HEK293 (cell line): ENCODE measurements at regions not wholly inside any gene's neighbourhood (a gene's known extent, or its start where the extent isn't known, plus 50 kb on each side); places are given as distances from the start of the nearest gene placed in this dataset.

Experiments used
- CTCF ChIA-PET: fragments of 350-600 bp; formaldehyde crosslinking; extraction: SDS; loops from one replicate; lab custom pipeline; 2021; ENCODE audit warnings: antibody characterized with exemption; lab: Yijun Ruan, JAX
- POLR2A ChIA-PET: fragments of 300-600 bp; formaldehyde crosslinking; extraction: SDS; loops from one replicate; lab custom pipeline; 2020; ENCODE audit warnings: antibody characterized with exemption, inconsistent platforms; lab: Yijun Ruan, JAX
- H3K27ac ChIP-seq: fragments of 200-500 bp; sonication (Bioruptor generic); 2 replicates; pipeline ENCODE4 v1.5.1; 2014; ENCODE audit warnings: low read depth, low read length, control low read depth, inconsistent platforms; ENCODE audit errors: extremely low read depth
- H3K36me3 ChIP-seq, 2 experiments: fragments of 200-500 bp in 1 of 2; sonication (Bioruptor generic) in 1 of 2; 1 replicate in 1 of 2; 2 replicates in 1 of 2; pipeline ENCODE4 v1.5.1; 2014 to 2017; ENCODE audit warnings: inconsistent platforms in 2 of 2, low read length in 2 of 2; ENCODE audit not compliant: control insufficient read depth in 2 of 2, insufficient read depth in 1 of 2
- H3K4me1 ChIP-seq: fragments of 200-500 bp; sonication (Bioruptor generic); 2 replicates; pipeline ENCODE4 v1.5.1; 2014; ENCODE audit warnings: mild to moderate bottlenecking, low read length, inconsistent platforms; ENCODE audit not compliant: control insufficient read depth, insufficient read depth
- H3K4me3 ChIP-seq: 2 replicates; pipeline ENCODE4 v1.5.1; 2011; ENCODE audit warnings: low read depth, mild to moderate bottlenecking, control low read depth, low read length, moderate library complexity
- H3K9me3 ChIP-seq: fragments of 200-500 bp; sonication (Bioruptor generic); 2 replicates; pipeline ENCODE4 v1.5.1; 2014; ENCODE audit warnings: low read depth, low read length, inconsistent platforms; ENCODE audit not compliant: control insufficient read depth, insufficient read depth
- KLF10 ChIP-seq: fragments of 450-650 bp; IDR thresholded peaks from 2 replicates; pipeline ENCODE4 v1.5.1; 2018; ENCODE audit warnings: missing biosample characterization, mild to moderate bottlenecking, missing genetic modification characterization
- KLF7 ChIP-seq: fragments of 450-650 bp; formaldehyde crosslinking; IDR thresholded peaks from 2 replicates; pipeline ENCODE4 v1.5.1; 2016; ENCODE audit warnings: missing biosample characterization, missing genetic modification characterization, borderline replicate concordance
- PRDM6 ChIP-seq: fragments of 450-650 bp; formaldehyde crosslinking; IDR thresholded peaks from 2 replicates; pipeline ENCODE4 v1.5.1; 2017; ENCODE audit warnings: missing biosample characterization, missing genetic modification characterization
- SP2 ChIP-seq: fragments of 450-650 bp; formaldehyde crosslinking; IDR thresholded peaks from 2 replicates; pipeline ENCODE4 v1.5.1; 2016; ENCODE audit warnings: missing biosample characterization, missing genetic modification characterization
- TSHZ1 ChIP-seq: fragments of 450-650 bp; formaldehyde crosslinking; IDR thresholded peaks from 2 replicates; pipeline ENCODE4 v1.5.1; 2016; ENCODE audit warnings: missing biosample characterization, missing genetic modification characterization, borderline replicate concordance
- ZFP41 ChIP-seq: fragments of 450-650 bp; formaldehyde crosslinking; IDR thresholded peaks from 2 replicates; pipeline ENCODE4 v1.5.1; 2016; ENCODE audit warnings: missing biosample characterization, missing genetic modification characterization, borderline replicate concordance
- ZNF221 ChIP-seq: fragments of 450-650 bp; formaldehyde crosslinking; IDR thresholded peaks from 2 replicates; pipeline ENCODE4 v1.5.1; 2017; ENCODE audit warnings: missing biosample characterization, missing genetic modification characterization, borderline replicate concordance
- ZNF239 ChIP-seq: fragments of 450-650 bp; formaldehyde crosslinking; IDR thresholded peaks from 2 replicates; pipeline ENCODE4 v1.5.1; 2016; ENCODE audit warnings: missing biosample characterization, missing genetic modification characterization
- ZNF280D ChIP-seq: fragments of 450-650 bp; formaldehyde crosslinking; IDR thresholded peaks from 2 replicates; pipeline ENCODE4 v1.5.1; 2016; ENCODE audit warnings: missing biosample characterization, missing genetic modification characterization
- ZNF335 ChIP-seq: fragments of 450-650 bp; formaldehyde crosslinking; conservative IDR thresholded peaks from 2 replicates; pipeline ENCODE4 v1.5.1; 2016; ENCODE audit warnings: missing biosample characterization, missing genetic modification characterization
- ZNF423 ChIP-seq: fragments of 450-650 bp; formaldehyde crosslinking; IDR thresholded peaks from 2 replicates; pipeline ENCODE4 v1.5.1; 2016; ENCODE audit warnings: missing biosample characterization, missing genetic modification characterization
- ZNF510 ChIP-seq: fragments of 450-650 bp; formaldehyde crosslinking; IDR thresholded peaks from 2 replicates; pipeline ENCODE4 v1.5.1; 2018; ENCODE audit warnings: mild to moderate bottlenecking, missing genetic modification characterization, missing biosample characterization; ENCODE audit not compliant: insufficient replicate concordance
- ZNF544 ChIP-seq: fragments of 450-650 bp; formaldehyde crosslinking; IDR thresholded peaks from 2 replicates; pipeline ENCODE4 v1.5.0; 2017; ENCODE audit warnings: missing biosample characterization, missing genetic modification characterization
- ZNF548 ChIP-seq: fragments of 450-650 bp; formaldehyde crosslinking; IDR thresholded peaks from 2 replicates; pipeline ENCODE4 v1.5.1; 2016; ENCODE audit warnings: missing biosample characterization, missing genetic modification characterization
- ZNF585B ChIP-seq: fragments of 450-650 bp; formaldehyde crosslinking; IDR thresholded peaks from 2 replicates; pipeline ENCODE4 v1.5.1; 2016; ENCODE audit warnings: missing biosample characterization, missing genetic modification characterization
- ZNF645 ChIP-seq: fragments of 450-650 bp; formaldehyde crosslinking; IDR thresholded peaks from 2 replicates; pipeline ENCODE4; 2016; ENCODE audit warnings: missing biosample characterization, missing genetic modification characterization
- ZNF692 ChIP-seq: fragments of 450-650 bp; formaldehyde crosslinking; IDR thresholded peaks from 2 replicates; pipeline ENCODE4 v1.5.1; 2016; ENCODE audit warnings: missing biosample characterization, missing genetic modification characterization

GRCh38 chr13:32932376-32932775 lies 83.8 kb upstream of the KL start:
- Histone ChIP-seq H3K36me3 (no peaks in the 10 kb centered on the region), H3K4me3 (no peak overlapping the region), H3K27ac (no peak overlapping the region), H3K4me1 (no peaks in the 10 kb centered on the region), H3K9me3 (no peaks in the 10 kb centered on the region)
- ChIA-PET POLR2A (no interaction called here), CTCF (no interaction called here)
- TF ChIP-seq PRDM6 (tag by site-specific recombination), result no peak
- no peak for TF ChIP-seq TSHZ1
- no peak for TF ChIP-seq ZNF692 (tag by site-specific recombination)
- TF ChIP-seq ZNF544 (tag by site-specific recombination), result no peak
- no peak for TF ChIP-seq ZNF510
- no peak for TF ChIP-seq KLF10 (tag by site-specific recombination)
- TF ChIP-seq ZNF585B (tag by site-specific recombination), result no peak
- no peak for TF ChIP-seq ZNF645 (tag by site-specific recombination)
- no peak for TF ChIP-seq ZNF221 (tag by site-specific recombination)
- no peak for TF ChIP-seq ZNF335 (tag by site-specific recombination)
- no peak for TF ChIP-seq ZFP41 (tag by site-specific recombination)
- TF ChIP-seq KLF7, result no peak
- no peak for TF ChIP-seq ZNF280D (tag by site-specific recombination)
- TF ChIP-seq SP2, result no peak
- TF ChIP-seq ZNF548 (tag by site-specific recombination), result no peak
- no peak for TF ChIP-seq ZNF239
- no peak for TF ChIP-seq ZNF423 (tag by site-specific recombination)
